WTC11 (cell line): ENCODE measurements at regions not wholly inside any gene's neighbourhood (a gene's known extent, or its start where the extent isn't known, plus 50 kb on each side); places are given as distances from the start of the nearest gene placed in this dataset.

Experiments used
- ATAC-seq: fragments of 200-7000 bp; cut with Tn5 transposase; 2 replicates; pipeline ENCODE4 v1.10.0; 2021; ENCODE audit warnings: mild to moderate bottlenecking, moderate library complexity
- CTCF ChIA-PET: fragments of 300-600 bp; sonication (Branson Sonifier 250); formaldehyde crosslinking; loops from one replicate; lab custom pipeline; 2021; ENCODE audit warnings: antibody characterized with exemption; lab: Charles Lee
- POLR2A ChIA-PET: fragments of 350-600 bp; sonication (Branson Sonifier 250); formaldehyde crosslinking; loops from one replicate; lab custom pipeline; 2021; ENCODE audit warnings: antibody characterized with exemption; lab: Charles Lee
- DNase-seq: peaks from one replicate; pipeline ENCODE4 v3.0.0; 2021; ENCODE audit warnings: low spot score
- H3K27ac Mint-ChIP-seq: 2 replicates; pipeline ENCODE4 v1.8.0; 2021; ENCODE audit warnings: mixed read lengths
- H3K27me3 Mint-ChIP-seq: 2 replicates; pipeline ENCODE4 v1.8.0; 2021; ENCODE audit warnings: low read depth, mild to moderate bottlenecking, moderate library complexity, mixed read lengths
- H3K36me3 Mint-ChIP-seq: 2 replicates; pipeline ENCODE4 v1.8.0; 2021; ENCODE audit warnings: mixed read lengths
- H3K4me1 Mint-ChIP-seq: 2 replicates; pipeline ENCODE4 v1.8.0; 2022; ENCODE audit warnings: mixed read lengths
- H3K4me3 Mint-ChIP-seq: 2 replicates; pipeline ENCODE4 v1.8.0; 2021; ENCODE audit warnings: mild to moderate bottlenecking, moderate library complexity, mixed read lengths
- H3K9me3 Mint-ChIP-seq: 2 replicates; pipeline ENCODE4 v1.8.0; 2021; ENCODE audit warnings: mixed read lengths
- CREM ChIP-seq: sonication (generic); formaldehyde crosslinking; IDR thresholded peaks from 2 replicates; pipeline ENCODE4 v1.8.1; 2022; ENCODE audit warnings: mild to moderate bottlenecking, missing genetic modification reagents, moderate library complexity
- JUN ChIP-seq: sonication (generic); formaldehyde crosslinking; IDR thresholded peaks from 2 replicates; pipeline ENCODE4 v1.8.0; 2023; ENCODE audit warnings: mild to moderate bottlenecking, missing genetic modification reagents
- MLX ChIP-seq: sonication (generic); formaldehyde crosslinking; IDR thresholded peaks from 2 replicates; pipeline ENCODE4 v1.8.1; 2023; ENCODE audit warnings: mild to moderate bottlenecking, missing genetic modification reagents, moderate library complexity
- SMAD3 ChIP-seq: sonication (generic); formaldehyde crosslinking; IDR thresholded peaks from 2 replicates; pipeline ENCODE4 v1.8.0; 2022; ENCODE audit warnings: missing genetic modification reagents, mild to moderate bottlenecking, borderline replicate concordance
- TCF7 ChIP-seq: sonication (generic); formaldehyde crosslinking; IDR thresholded peaks from 2 replicates; pipeline ENCODE4 v1.8.0; 2022; ENCODE audit warnings: mild to moderate bottlenecking, low read depth, missing genetic modification reagents, moderate library complexity
- ZMAT4 ChIP-seq: fragments of 250-450 bp; sonication (Bioruptor Pico); IDR thresholded peaks from 2 replicates; pipeline ENCODE4 v1.9.0; 2021; ENCODE audit warnings: mild to moderate bottlenecking
- ZNF425 ChIP-seq: fragments of 250-450 bp; sonication (Bioruptor Pico); conservative IDR thresholded peaks from 2 replicates; pipeline ENCODE4 v1.9.0; 2021; ENCODE audit warnings: mild to moderate bottlenecking
- ZNF512 ChIP-seq: sonication (generic); formaldehyde crosslinking; IDR thresholded peaks from 2 replicates; pipeline ENCODE4 v1.8.1; 2022; ENCODE audit warnings: missing genetic modification reagents, borderline replicate concordance
- ZSCAN18 ChIP-seq: fragments of 250-450 bp; sonication (Bioruptor Pico); IDR thresholded peaks from 2 replicates; pipeline ENCODE4 v2.1.2; 2022; ENCODE audit warnings: mild to moderate bottlenecking, moderate library complexity

GRCh38 chr2:59080451-59081181 is 839.5 kb upstream of the FANCL start:
- H3K27ac Mint-ChIP-seq = no peak overlapping the region
- H3K36me3 Mint-ChIP-seq = no peaks in the 10 kb centered on the region
- DNase-seq (no peak), ATAC-seq (no peak)
- POLR2A ChIA-PET = no interaction called here
- no peaks in the 10 kb centered on the region for H3K27me3 Mint-ChIP-seq
- CTCF ChIA-PET = no interaction called here
- H3K9me3 Mint-ChIP-seq = no peaks in the 10 kb centered on the region
- no peak overlapping the region for H3K4me3 Mint-ChIP-seq
- no peak for TF ChIP-seq ZNF425 (CRISPR knock-in tag)
- peaks cover 29% of the 10 kb centered on the region for H3K4me1 Mint-ChIP-seq

- TF ChIP-seq MLX (CRISPR knock-in tag) (no peak), CREM (no peak), ZSCAN18 (CRISPR knock-in tag) (no peak), ZNF512 (CRISPR knock-in tag) (no peak), ZMAT4 (CRISPR knock-in tag) (no peak), JUN (CRISPR knock-in tag) (no peak), TCF7 (CRISPR knock-in tag) (no peak)
- POLR2A ChIA-PET = no interaction called here
- Mint-ChIP-seq H3K27me3 (no peaks in the 10 kb centered on the region), H3K27ac (no peak overlapping the region), H3K9me3 (no peaks in the 10 kb centered on the region), H3K36me3 (no peaks in the 10 kb centered on the region), H3K4me1 (peaks cover 30% of the 10 kb centered on the region), H3K4me3 (no peak overlapping the region)
- CTCF ChIA-PET = interaction anchor here (1.2 kb wide), 1 partner anchor 53 kb away, joined by 5 read pairs; no protein-coding TSS in a partner anchor
- ATAC-seq (no peak), DNase-seq (no peak)
Observed at GRCh38 chr2:59077981-59078531, 836.9 kb upstream of the FANCL start.

- Mint-ChIP-seq H3K27me3 (no peaks in the 10 kb centered on the region), H3K9me3 (peaks cover 5% of the 10 kb centered on the region), H3K4me3 (no peak overlapping the region)
- no peak for ATAC-seq
- no peak for TF ChIP-seq SMAD3 (CRISPR knock-in tag)
- TF ChIP-seq, all 79 proteins: peak for 0
- POLR2A ChIA-PET = interaction anchor here (0.7 kb wide), 1 partner anchor 45 kb away, joined by 3 read pairs; no protein-coding TSS in a partner anchor
- no peak overlapping the region for H3K27ac Mint-ChIP-seq
- CTCF ChIA-PET = interaction anchor here (0.7 to 1.2 kb wide), 2 partner anchors 52 to 1221 kb away, joined by 4 to 5 read pairs; no protein-coding TSS in a partner anchor
- H3K4me1 Mint-ChIP-seq = peaks cover 30% of the 10 kb centered on the region
- no peak for DNase-seq
- no peaks in the 10 kb centered on the region for H3K36me3 Mint-ChIP-seq
Observed at GRCh38 chr2:59077026-59077725, 836.1 kb upstream of the FANCL start.
